GM18873 (cell line): ENCODE measurements at regions not wholly inside any gene's neighbourhood (a gene's known extent, or its start where the extent isn't known, plus 50 kb on each side); places are given as distances from the start of the nearest gene placed in this dataset.

ENCODE experiments used
- ATAC-seq: cut with Tn5 transposase; IDR thresholded peaks from one replicate; pipeline ENCODE4 v1.9.1; 2021; ENCODE audit warnings: mild to moderate bottlenecking, moderate library complexity, moderate number of reproducible peaks; ENCODE audit not compliant: unreplicated experiment, low FRiP score

DNA sequence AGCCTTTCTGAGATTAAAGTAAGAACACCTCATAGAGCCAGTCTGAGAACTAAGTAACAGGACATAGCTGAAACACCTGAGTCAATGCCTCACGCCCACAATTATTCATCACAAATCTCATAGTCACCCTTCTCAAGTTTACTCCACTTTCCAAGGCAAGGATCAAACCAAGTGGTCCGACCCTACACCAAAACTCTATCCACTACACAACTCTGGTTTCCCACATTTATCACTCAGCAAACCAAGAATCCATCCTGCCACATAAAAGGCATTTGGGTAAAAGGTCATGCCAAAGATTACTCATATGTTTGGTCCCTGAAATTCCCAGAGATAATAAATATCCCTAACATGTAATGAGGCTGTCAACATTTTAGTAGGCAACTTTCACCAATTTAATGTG is 144.1 kb downstream of the RPAP3 start:
- ATAC-seq, result no peak

- ATAC-seq, result no peak
Observed at GRCh38 chr12:47560415-47560814, 145.4 kb downstream of the RPAP3 start.

DNA sequence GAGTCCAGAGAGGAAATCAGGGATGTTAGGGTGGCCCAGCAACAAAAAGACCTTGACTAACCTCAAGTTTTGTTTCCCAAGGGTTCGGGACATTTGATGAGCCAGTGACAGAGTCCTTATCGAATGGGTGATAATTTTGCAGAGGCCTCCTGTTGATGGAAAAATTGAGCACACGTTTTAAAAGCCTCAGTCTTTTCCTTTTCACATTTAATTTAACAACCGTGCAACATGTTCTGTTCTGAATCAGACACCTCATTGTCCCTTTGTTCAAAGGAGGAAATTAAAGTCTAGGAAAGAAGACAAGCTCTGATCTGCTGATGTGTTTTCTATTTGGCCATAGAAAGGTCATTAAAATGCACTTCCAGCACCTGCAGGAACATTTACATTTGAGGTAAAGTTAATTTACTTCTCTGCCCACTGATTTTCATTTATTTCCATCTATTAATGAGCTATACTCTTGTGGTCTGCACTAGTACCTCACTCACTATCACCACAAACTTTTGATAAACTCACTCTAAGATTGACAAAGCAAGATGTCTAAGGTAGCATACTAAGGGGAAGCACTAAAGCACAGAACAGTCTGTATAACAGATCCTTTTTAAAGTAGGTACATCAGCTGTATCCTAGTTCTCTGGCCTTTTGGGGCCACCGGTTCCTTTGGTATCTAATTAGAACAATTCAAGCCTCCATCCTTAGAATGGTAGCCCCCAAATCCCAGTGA is 147.0 kb downstream of the RPAP3 start:
- no peak for ATAC-seq

GRCh38 chr12:47557386-47557785 is 148.4 kb downstream of the RPAP3 start:
- ATAC-seq, result no peak

GRCh38 chr12:47556261-47557030 is 149.4 kb downstream of the RPAP3 start:
- ATAC-seq, result no peak

GRCh38 chr12:47554046-47554653 is 151.7 kb downstream of the RPAP3 start:
- ATAC-seq, result no peak

DNA sequence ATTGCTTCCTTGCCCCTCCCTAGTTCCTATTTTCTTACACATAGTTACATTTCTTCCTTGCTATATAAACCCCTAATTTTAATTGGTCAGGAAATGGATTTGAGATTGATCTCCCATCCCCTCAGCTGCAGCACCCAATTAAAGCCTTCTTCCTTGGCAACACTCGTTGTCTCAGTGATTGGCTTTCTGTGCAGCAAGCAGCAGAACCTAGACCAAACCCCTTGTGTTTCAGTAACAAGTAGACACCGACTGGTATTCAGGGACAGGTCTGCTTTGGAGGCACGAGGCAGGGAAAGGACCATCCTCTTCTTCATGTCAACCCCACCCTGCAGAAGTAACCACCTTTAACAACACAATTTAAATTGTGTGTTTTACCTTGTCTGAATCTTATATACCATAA is 152.6 kb downstream of the RPAP3 start:
- ATAC-seq, result no peak

- no peak for ATAC-seq
Observed at GRCh38 chr12:47551426-47551851, 154.4 kb downstream of the RPAP3 start.

DNA sequence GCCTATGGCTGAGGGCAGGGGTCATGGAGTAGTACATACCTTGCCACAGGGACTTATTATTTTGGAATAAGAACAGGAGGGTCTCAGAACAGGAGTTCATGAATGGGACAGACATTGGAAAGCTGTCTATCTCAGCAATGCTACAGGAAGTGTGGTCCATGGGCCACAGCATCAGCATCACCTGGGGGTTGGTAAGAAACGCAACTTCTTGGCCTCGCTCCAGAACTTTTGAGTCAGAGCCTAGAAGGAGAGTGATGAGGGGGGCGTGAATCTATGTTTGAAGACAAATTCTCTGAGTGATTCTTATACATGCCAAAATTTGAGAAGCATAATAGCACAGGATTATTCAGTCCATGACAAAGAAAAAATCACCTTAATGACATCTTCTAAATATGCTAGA is 156.6 kb downstream of the RPAP3 start:
- ATAC-seq, result no peak

DNA sequence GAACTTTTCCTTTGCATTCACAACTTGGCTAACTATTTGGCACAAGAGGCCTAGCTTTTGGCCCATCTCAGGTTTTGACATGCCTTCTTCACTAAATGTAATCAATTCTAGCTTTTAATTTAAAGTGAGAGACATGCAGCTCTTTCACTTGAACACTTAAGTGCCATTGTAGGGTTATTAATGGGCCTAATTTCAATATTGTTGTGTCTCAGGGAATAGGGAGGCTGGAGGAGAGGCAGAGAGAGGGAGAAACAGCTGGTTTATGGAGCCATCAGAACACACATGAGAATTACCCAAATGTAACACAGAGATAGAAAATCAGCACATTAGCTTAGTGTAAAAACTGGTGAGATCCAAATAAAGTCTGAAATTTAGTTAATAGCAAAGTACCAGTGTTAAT is 157.4 kb downstream of the RPAP3 start:
- no peak for ATAC-seq

GRCh38 chr12:47547077-47547476 is 158.8 kb downstream of the RPAP3 start:
- no peak for ATAC-seq

DNA sequence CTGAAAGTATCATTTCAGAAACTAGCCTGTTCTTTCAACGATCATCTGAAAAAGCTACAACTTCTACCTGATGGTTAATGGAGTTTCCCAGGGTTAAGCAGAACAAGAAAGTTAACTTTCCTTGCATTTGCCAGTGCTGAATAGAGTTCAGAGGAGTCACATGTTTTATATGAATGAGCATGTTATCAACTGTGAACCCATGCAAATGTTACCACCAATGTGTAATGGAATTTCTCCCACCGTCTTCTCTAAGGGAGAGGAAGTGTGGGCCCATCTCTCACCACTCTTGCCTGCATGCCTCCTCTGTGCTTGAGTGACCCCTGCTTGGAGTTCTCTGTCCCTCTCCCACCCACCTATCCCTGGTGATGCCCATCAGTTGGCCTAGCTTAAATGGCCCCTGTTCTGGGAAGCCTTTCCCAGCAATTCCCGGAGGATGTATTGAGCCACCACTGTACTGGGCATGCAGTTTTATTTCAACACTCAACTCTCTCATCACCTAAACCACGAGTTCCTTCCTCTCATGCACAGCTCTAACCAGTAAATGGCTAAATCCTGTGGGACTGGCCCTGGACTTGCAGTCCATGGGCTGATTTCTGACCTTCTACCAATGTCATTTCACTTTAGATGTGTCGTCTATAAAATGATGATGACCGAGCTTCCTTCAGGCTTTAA is 159.8 kb downstream of the RPAP3 start:
- ATAC-seq, result no peak

- ATAC-seq, result no peak
Observed at GRCh38 chr12:47534695-47535094, 171.1 kb downstream of the RPAP3 start.

GRCh38 chr12:47530050-47530449 is 175.8 kb downstream of the RPAP3 start:
- no peak for ATAC-seq

GRCh38 chr12:47527816-47528215 is 178.0 kb downstream of the RPAP3 start:
- ATAC-seq, result no peak

- ATAC-seq, result no peak
Observed at GRCh38 chr12:47520029-47520428, 185.8 kb downstream of the RPAP3 start.

DNA sequence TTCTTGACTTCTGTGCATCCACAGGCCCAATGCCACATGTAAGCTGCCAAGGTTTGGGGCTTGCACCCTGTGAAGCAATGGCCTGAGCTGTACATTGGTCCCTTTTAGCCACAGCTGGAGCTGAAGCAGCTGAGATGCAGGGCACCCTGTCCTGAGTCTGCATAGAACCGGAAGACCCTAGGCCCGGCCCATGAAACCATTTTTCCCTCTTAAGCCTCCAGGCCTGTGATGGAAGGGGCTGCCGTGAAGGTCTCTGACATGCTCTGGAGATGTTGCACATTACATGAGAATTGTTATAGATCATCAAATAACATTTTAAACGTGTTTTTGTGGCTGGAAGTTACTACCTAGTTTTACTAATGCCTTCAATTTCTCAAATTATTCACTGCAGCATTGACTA is 188.7 kb downstream of the RPAP3 start:
- no peak for ATAC-seq

- no peak for ATAC-seq
Observed at GRCh38 chr12:47509398-47509851, 196.4 kb downstream of the RPAP3 start.

- no peak for ATAC-seq
Observed at GRCh38 chr12:47507221-47507620, 198.6 kb downstream of the RPAP3 start.

DNA sequence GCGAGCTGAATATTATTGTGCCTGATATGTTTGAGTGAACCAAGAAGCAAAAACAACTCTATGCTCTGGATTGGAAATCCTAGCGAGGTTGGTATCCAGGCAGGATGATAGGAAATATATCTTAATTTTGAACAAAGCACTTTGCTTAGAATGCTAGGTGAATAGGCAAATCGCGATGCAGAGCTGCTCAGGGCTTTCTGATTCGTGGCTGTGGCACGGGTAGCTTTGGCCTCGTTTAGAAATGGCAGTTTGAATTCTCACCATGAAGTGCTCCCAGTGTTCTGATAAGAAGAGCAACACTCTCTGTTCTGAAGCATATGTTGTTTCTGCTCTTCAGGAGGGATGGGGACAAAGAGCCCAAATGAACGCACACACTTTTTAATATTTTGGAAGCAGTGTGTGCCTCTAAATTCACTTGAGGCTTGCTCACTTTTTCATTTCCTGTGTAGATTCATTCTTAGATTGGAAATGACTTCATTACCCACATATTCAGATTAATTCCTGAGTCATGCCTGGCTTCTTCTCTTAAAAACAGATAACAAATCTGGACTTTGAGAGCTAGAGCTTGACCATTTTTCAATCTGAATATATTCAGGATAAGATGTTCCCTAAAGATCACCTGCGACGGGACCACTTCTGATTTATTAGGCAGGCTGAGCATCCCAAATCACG is 200.9 kb downstream of the RPAP3 start:
- no peak for ATAC-seq
